Urinary bladder (tissue), 3 donors: ENCODE measurements at regions not wholly inside any gene's neighbourhood (a gene's known extent, or its start where the extent isn't known, plus 50 kb on each side); places are given as distances from the start of the nearest gene placed in this dataset.

Experiments
- DNase-seq: peaks from one replicate; pipeline ENCODE4 v3.0.0-alpha.2; 2015; ENCODE audit errors: extremely low spot score
- H3K27ac ChIP-seq: one replicate; pipeline ENCODE4 v1.5.1; 2013; ENCODE audit warnings: low read depth, mild to moderate bottlenecking, moderate library complexity
- H3K36me3 ChIP-seq: one replicate; pipeline ENCODE4 v1.6.1; 2013; ENCODE audit warnings: mild to moderate bottlenecking, moderate library complexity; ENCODE audit not compliant: insufficient read depth
- H3K4me1 ChIP-seq: one replicate; pipeline ENCODE4 v1.6.1; 2013; ENCODE audit warnings: mild to moderate bottlenecking, moderate library complexity; ENCODE audit not compliant: insufficient read depth
- H3K4me3 ChIP-seq: one replicate; pipeline ENCODE4 v1.5.1; 2013; ENCODE audit warnings: low read depth, low read length
- WGBS: extraction: QIAGEN DNeasy Blood & Tissue Kit; methylation state at CpG from one replicate; pipeline ENCODE4 v1.1.7; 2013; 5-methylcytosine and 5-hydroxymethylcytosine counted together
- donor health status: healthy with polysubstance abuse.
- donor health status: healthy.

DNA sequence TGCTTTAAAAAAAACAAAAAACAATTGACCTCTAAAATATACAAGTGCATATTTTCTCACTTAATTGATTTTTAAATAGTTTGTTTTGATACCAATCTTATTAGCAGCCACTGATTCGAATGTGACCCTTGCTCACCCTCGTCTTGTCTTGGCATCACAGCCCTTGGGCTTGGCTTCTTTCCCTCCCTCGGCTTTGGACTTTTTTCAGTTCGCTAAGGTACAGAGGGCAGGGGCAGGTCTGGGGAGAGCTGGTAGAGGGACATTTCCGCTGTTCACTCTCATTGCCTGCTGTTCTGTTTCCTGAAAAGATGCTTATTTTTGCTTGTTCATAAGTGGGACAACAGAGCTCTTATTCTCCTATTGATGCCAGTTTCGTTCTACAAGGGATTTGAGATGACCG, 88.5 kb upstream of the RPS6KA3 start:
- 82% methylated on average over 7 of the region's 7 CpGs for WGBS
- no peak overlapping the region for H3K27ac ChIP-seq
- H3K4me1 ChIP-seq = no peaks in the 10 kb centered on the region
- H3K36me3 ChIP-seq = no peaks in the 10 kb centered on the region
- H3K4me3 ChIP-seq = no peak overlapping the region
- DNase-seq = no peak

DNA sequence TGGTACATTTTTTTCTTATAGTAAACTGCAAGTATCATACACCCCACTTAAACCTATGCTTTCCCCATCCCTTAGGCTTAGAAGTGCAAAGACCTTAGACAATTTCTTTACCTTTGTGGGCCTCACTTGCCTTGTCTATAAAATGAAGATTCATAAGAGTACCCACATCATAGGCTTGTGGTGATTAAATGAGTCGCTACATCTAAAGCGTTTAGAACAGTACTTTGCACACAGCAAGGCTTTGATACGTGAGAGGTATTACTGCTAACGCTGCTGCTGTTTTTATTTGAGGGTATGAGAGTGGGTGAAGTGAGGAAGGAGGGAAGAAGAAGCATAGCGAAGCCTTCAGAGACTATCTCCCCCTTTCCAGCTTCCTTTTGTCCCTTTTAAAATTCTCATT, 87.8 kb upstream of the RPS6KA3 start:
- no peak for DNase-seq
- H3K27ac ChIP-seq = no peak overlapping the region
- no peak overlapping the region for H3K4me3 ChIP-seq
- WGBS = 90% methylated on average over 5 of the region's 5 CpGs
- H3K36me3 ChIP-seq = no peaks in the 10 kb centered on the region
- H3K4me1 ChIP-seq = no peaks in the 10 kb centered on the region

DNA sequence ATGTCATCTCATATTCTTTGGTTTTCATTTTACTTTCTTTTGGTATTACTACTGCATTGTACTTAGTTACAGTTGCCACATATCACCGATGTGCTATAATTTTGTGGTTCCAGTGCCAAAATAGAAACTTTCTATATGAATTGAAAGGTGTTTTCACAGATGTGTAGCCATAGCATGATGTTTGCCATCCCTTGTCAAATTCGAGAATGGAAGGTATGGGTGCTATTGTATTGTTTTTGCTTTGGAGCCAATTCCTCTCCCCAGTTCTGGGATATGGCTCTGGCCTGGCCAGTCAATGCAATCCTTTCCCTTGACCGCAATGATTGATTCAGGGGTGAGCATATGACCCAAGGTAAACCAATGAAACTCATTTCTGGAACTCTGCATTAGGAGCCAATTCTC, 86.2 kb upstream of the RPS6KA3 start:
- no peak overlapping the region for H3K27ac ChIP-seq
- 95% methylated on average over 3 of the region's 3 CpGs for WGBS
- no peak overlapping the region for H3K4me3 ChIP-seq
- no peaks in the 10 kb centered on the region for H3K36me3 ChIP-seq
- H3K4me1 ChIP-seq = no peaks in the 10 kb centered on the region
- DNase-seq = no peak

DNA sequence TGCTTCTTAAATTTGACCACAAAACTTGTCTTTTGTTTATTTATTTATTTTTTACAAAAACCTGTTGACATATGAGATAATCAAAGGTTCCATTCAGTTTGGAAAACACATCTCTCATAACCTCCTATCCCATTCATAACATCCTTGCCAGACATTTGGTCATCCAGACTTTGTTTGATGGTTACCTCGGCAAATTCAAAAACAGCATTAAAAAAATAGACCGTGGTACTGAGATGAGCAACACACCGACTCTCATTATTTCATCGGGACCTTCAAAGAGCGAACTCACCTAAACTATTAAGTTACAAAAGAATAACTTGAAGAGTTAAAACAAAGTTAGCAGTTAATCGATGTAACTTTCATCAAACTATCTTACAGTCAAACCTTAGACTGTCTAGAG, 85.8 kb upstream of the RPS6KA3 start:
- Histone ChIP-seq H3K4me3 (no peak overlapping the region), H3K36me3 (no peaks in the 10 kb centered on the region), H3K4me1 (no peaks in the 10 kb centered on the region), H3K27ac (no peak overlapping the region)
- DNase-seq = no peak
- 79% methylated on average over 6 of the region's 6 CpGs for WGBS

DNA sequence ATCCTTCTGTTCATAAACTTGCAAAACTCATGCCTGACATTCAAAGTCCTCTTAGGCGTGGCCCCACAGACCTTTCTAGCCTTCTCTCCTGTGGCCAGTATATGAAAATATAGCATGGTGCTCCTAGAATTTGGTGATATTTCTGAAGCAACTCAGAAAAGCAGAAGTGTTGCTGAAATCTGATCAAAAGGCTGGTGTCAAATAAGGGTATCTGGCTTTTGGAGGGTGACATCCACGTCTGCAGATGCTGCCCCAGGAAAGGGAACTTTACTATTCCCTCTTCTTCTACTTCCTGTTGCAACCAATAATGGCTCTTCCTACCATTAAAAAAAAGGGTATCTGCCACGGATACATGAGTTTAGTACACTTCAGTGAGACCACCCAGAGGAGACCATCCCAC, 83.9 kb upstream of the RPS6KA3 start:
- Histone ChIP-seq H3K36me3 (no peaks in the 10 kb centered on the region), H3K4me3 (no peak overlapping the region), H3K4me1 (no peaks in the 10 kb centered on the region), H3K27ac (no peak overlapping the region)
- 73% methylated on average over 3 of the region's 3 CpGs for whole genome bisulfite sequencing
- DNase-seq = no peak

DNA sequence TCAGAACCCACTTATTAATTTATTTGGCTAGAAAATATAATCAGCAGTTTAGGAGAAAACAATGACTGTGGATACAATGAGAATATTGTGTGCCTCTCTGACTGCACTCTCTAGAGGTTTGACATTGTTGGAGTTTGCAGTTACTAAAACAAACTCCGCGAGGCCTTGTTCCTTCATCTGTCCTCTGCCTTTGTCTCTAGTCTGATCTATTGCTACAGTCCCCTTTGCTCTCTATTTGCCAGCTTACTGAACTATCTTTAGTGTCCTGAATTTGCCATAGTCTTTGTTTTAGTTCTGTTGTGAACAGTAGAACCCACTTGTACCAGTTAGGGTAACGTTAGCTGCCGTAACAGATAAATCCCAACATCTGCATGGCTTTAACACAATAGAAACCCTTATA, 81.4 kb upstream of the RPS6KA3 start:
- 77% methylated on average over 4 of the region's 4 CpGs for WGBS
- no peak overlapping the region for H3K27ac ChIP-seq

DNA sequence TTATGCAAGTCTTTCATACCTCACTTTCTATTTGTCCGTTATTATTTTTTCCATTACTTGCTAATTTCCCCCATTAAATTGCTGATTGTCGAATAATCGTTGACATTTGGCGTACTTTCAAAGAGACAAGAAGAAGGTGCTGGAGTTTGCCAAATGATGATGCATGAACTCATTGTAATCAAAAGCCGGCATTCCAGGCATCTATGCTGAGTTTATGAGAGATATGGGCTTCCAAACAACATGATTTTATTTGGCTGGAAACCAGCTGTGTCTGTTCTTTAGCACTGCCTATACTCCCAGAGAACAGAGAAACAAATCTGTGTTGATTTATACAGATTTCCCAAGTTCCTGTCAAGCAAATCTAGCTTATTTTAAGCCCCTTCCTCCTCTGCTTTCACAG, 80.8 kb upstream of the RPS6KA3 start:
- Histone ChIP-seq H3K36me3 (no peaks in the 10 kb centered on the region), H3K4me1 (no peaks in the 10 kb centered on the region), H3K27ac (no peak overlapping the region), H3K4me3 (no peak overlapping the region)
- DNase-seq = no peak
- 19% methylated on average over 5 of the region's 5 CpGs for WGBS

More for the DNA sequence above, 81.4 kb upstream of the RPS6KA3 start:
- no peaks in the 10 kb centered on the region for H3K4me1 ChIP-seq
- DNase-seq = no peak
- H3K4me3 ChIP-seq = no peak overlapping the region
- no peaks in the 10 kb centered on the region for H3K36me3 ChIP-seq

DNA sequence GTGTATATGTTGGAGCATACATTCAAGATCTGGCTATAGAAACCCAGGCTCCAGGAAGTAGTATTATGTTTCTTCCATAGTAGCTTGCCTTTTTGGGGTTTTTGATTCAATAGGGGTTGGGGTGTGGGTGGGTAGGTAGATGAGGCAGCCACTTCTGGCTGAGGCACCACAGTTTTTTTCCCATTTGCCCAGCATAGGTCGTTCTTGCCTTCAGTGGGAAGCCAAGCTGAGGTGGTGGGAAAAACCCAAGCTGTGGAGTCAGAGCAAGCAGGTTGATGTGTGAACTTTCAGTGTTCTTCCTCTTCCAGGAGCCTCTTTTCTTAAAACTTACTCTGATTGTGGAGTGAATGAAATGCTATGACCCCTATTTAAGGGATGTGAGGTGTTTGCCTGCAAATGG, 67.0 kb upstream of the RPS6KA3 start:
- H3K4me3 ChIP-seq = no peak overlapping the region
- WGBS = 14% methylated on average over 1 of the region's 1 CpG
- DNase-seq = no peak
- no peaks in the 10 kb centered on the region for H3K4me1 ChIP-seq
- H3K36me3 ChIP-seq = no peaks in the 10 kb centered on the region
- no peak overlapping the region for H3K27ac ChIP-seq

DNA sequence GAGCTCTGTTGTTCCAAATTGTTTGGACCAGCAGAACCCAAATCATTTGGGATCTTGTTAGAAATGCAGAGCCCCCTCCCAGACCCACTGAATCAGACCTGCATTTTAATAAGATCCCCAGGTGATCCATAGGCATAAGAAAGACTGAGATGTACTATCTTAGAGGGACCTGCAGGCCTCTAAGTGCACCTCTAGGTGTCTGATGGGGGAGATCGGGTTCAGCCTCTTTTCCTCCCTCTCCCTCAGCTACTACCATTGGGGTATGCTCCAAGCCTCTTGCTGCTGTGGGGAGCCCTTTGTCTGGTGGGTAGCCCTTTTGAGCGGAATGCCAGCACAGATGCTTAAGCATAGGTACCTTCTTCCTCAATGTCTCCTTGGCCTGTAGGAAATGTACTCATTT, 63.8 kb upstream of the RPS6KA3 start:
- no peak for DNase-seq
- Histone ChIP-seq H3K27ac (no peak overlapping the region), H3K4me3 (no peak overlapping the region), H3K4me1 (no peaks in the 10 kb centered on the region), H3K36me3 (no peaks in the 10 kb centered on the region)
- WGBS = 78% methylated on average over 2 of the region's 2 CpGs

DNA sequence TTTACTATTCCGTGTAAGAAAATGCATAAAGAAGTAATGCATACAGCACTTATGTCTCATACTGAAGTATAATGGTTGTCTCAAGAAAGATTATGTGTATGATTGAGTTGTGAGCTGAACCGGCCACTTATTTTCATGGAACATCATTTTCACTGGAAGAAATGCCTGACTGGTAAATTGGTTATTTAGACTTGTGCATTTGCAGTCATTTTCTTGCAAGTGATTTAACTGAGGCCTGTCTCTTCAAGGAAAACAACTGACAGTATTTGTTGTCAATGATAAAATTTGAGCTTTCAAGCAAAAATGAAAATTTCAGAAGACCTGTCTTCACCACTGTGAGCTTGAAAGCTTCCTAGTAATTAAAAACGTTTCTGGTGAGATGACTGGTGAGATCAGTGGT, 62.7 kb upstream of the RPS6KA3 start:
- H3K4me1 ChIP-seq = no peaks in the 10 kb centered on the region
- H3K36me3 ChIP-seq = no peaks in the 10 kb centered on the region
- 86% methylated on average over 3 of the region's 3 CpGs for WGBS
- H3K27ac ChIP-seq = no peak overlapping the region
- H3K4me3 ChIP-seq = no peak overlapping the region
- no peak for DNase-seq

DNA sequence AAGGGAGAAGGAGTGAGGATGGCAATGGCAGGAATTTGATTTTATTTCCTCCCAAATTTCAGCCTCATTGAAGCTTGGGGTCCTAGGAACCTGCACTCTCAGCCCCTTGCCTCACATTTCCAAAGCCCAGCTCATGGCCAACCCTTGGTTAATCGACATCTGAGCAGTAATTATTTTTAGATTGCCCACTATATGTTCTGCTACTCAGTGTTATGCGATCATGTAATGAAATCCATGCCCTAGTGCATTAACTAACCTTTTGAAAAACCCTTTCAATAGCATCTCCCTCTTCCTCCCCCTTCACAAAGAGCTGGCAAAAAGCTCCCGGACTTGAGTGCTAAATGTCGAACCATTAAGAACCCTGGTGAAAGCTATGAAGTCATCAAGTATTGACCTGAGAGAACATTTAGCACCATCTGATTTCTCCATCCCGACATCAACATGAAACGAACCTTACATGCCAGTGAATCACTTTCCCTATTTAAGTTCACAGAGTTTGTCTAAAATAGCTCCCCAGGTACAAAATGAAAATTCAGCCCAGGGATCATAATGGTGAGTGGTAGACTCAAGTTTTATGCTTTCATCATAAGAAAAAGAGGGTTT, 59.2 kb upstream of the RPS6KA3 start:
- no peaks in the 10 kb centered on the region for H3K4me1 ChIP-seq
- DNase-seq = no peak
- no peak overlapping the region for H3K27ac ChIP-seq
- 92% methylated on average over 6 of the region's 6 CpGs for WGBS
- no peaks in the 10 kb centered on the region for H3K36me3 ChIP-seq
- no peak overlapping the region for H3K4me3 ChIP-seq

DNA sequence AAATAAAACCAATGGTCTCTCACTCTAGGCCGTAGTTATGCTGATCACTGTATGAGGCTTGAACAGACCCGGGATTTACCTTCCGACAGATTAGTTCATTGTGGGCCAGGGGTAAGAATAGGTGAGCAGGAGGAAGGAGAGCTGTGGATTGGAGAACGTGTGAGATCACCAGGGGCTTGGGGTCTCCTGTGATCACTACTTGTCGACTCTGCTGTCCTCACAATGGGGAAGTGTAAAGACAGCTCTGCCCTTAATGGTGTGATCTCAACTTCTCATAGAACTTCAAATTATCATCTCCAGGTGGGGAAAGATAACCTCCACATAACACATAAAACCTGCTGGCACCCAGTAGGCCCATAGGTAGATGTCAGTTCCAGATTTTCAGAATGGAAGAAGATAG, 56.2 kb upstream of the RPS6KA3 start:
- no peaks in the 10 kb centered on the region for H3K36me3 ChIP-seq
- DNase-seq = no peak
- H3K4me3 ChIP-seq = no peak overlapping the region
- WGBS = 92% methylated on average over 5 of the region's 5 CpGs
- no peaks in the 10 kb centered on the region for H3K4me1 ChIP-seq
- no peak overlapping the region for H3K27ac ChIP-seq

DNA sequence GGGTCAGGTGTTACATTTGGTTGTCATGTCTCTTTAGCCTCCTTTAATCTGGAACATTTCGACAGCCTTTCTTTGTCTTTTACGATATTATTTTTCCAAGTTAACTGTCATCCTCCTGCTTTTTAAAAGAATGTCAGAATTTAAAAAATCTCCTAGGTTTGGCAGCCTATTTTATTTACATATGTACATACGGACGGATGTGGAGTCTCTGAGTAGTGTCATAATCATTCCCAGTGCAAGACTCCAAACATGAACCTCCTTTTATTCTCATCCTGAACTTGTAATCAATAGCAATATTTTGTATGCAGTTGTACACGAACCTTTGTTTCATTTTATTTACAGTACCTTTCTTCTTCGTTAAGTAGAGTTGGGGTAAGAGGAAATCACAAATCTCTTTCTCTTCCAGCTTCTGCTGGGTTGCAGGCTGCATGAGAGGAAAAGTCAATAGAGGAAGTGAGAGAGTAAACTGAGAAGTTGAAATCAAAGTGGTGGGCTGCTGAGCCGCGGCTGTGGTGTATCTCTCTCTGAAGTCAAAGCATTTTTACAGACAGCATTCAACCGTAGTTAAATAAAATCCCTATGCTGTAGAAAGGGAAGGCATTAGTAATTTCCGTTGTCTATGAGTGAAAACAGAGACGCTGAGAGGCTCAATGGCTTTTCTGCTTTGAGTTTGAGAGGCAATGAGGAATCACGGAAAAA, 53.9 kb upstream of the RPS6KA3 start:
- 33% methylated on average over 12 of the region's 12 CpGs for WGBS
- DNase-seq = no peak
- Histone ChIP-seq H3K4me1 (no peaks in the 10 kb centered on the region), H3K27ac (no peak overlapping the region), H3K36me3 (no peaks in the 10 kb centered on the region), H3K4me3 (no peak overlapping the region)

DNA sequence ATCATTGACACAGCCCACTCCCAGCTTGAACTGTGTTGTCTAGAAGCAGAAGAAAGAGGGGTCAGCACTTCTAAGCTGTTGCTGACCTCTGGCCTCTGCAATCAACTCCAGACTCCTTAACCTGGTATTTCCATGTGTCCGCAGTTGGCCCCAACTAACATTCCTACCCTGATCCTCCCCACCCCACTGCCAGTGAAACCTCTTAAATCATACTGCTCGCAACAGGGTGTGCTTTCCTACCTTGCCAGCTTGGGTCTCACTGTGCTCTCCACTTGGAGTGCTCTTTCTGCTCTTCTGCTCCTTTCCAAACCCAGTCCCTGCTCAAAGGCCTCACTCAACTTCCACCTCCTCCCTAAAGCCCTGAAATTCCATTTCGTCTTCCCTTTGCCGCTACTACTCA, 52.3 kb upstream of the RPS6KA3 start:
- no peak for DNase-seq
- Histone ChIP-seq H3K27ac (no peak overlapping the region), H3K36me3 (no peaks in the 10 kb centered on the region), H3K4me1 (no peaks in the 10 kb centered on the region), H3K4me3 (no peak overlapping the region)
- WGBS = 96% methylated on average over 4 of the region's 4 CpGs

DNA sequence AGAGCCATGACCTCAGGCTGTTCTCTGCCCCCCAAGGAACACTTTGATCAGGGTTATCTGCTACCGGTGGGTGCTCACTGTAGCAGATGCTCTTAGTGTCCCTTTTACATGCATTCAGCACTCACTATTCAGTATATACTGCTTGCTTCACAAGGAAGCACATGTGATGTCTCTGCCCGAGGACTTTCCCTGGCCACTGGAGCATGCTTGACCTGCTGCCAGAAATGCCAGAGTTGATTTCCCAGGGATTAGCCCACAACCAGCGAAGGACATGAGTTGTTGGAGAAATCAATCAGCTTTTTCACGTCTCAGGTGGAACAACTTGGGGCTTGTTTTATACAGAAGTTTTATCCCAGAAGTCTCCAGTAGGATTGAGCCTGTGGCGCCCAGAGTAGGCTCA, 51.2 kb upstream of the RPS6KA3 start:
- H3K36me3 ChIP-seq = no peaks in the 10 kb centered on the region
- no peak overlapping the region for H3K27ac ChIP-seq
- 72% methylated on average over 5 of the region's 5 CpGs for WGBS
- DNase-seq = no peak
- H3K4me1 ChIP-seq = no peaks in the 10 kb centered on the region
- no peak overlapping the region for H3K4me3 ChIP-seq
